Smooth muscle cell (in vitro differentiated cells): ENCODE measurements at regions not wholly inside any gene's neighbourhood (a gene's known extent, or its start where the extent isn't known, plus 50 kb on each side); places are given as distances from the start of the nearest gene placed in this dataset. TPM values are rescaled to one million over a fixed set of nuclear protein-coding genes. Genes with fewer than 3 reads are reported as not detected.

Source experiments
- small RNA-seq: library from RNA; depleted of rRNA; stranded (forward); fragments of <200 nt; gene quantifications from one replicate; pipeline ENCODE3, GENCODE V24; 2014

Small RNAs in the stretch of these regions (small RNA-seq; reads per million reads assigned to genes)
- not detected for gene RN7SL334P
